HCEC 1CT (cell line): ENCODE measurements at regions not wholly inside any gene's neighbourhood (a gene's known extent, or its start where the extent isn't known, plus 50 kb on each side); places are given as distances from the start of the nearest gene placed in this dataset.

ENCODE experiments used
- DNase-seq: peaks from one replicate; pipeline ENCODE4 v3.0.0-alpha.2; 2017

DNA sequence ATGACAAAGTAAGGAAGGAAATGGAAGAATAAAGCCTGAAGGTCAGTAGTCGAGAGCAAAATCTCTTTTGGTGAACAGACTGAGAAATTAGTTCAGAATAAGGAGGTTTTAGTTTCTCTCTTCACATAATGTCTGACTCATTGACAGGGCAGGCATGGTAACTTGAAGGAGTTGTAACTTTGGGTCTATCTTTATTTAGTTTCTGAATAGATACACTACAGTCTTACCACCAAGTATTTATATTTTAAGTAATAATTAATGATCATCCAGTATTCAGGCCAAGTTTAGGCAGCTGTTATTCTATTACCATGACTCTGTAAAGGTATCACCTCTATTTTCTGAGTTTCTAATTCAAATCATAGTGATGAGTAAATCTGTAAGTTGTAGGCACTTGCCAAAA, 219.9 kb downstream of the SPRY2 start:
- no peak for DNase-seq

GRCh38 chr13:80118506-80118905, 222.4 kb downstream of the SPRY2 start:
- no peak for DNase-seq

GRCh38 chr13:80118099-80118498, 222.8 kb downstream of the SPRY2 start:
- no peak for DNase-seq

DNA sequence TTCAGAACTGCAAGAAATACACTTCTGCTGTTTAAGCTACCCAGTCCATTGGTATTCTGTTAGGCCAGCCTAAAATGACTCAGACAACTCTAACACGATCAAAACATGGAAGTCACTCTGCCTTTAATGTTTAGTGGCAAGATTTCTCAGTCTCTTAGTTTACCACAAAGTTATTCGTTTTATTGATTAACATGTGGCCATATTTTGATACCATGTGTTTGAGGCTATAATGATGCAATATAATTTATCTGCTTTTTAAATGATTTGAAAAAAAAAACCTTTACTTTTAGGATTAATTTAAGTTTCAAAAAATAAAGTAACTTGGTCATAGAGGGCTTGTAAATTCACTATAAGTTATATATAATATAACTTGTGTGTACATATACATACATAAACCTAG, 223.4 kb downstream of the SPRY2 start:
- DNase-seq = no peak

DNA sequence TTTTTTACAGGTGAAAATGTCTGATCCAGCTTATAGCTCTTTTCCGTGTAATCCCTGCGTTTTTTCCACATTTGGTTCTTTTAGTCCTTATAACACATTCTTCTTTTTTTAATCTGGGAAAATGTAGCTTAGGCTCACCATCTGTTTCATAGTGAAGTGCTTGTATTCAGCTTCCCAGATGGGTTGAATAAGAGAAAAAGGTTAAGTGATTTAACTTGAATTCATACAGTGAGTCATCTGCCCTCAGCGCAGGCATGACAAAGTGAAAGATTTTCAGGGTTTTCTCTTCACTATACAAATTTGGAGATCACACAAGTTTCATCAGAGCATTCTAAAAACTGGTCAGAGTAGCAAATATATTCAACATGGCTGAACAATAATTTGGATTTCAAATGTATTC, 224.8 kb downstream of the SPRY2 start:
- peak; percentile 86 for DNase-seq

DNA sequence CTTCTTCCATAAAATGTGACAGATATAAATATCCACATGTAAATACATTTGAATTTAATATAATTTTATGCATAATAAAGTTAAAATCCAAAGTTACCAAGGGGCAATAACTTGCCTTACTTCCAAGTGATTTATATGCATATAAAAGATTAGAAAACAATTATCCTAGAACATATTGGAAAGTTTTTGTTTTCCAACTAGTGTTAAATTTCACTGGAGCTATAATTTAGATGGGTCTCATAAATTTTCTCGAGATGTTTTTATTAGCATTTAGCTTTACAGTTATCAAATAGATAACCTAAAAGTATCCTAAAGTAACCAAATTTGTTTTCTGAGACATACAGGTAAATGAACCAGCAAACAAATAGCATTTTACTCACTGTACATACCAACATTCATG, 225.3 kb downstream of the SPRY2 start:
- no peak for DNase-seq

DNA sequence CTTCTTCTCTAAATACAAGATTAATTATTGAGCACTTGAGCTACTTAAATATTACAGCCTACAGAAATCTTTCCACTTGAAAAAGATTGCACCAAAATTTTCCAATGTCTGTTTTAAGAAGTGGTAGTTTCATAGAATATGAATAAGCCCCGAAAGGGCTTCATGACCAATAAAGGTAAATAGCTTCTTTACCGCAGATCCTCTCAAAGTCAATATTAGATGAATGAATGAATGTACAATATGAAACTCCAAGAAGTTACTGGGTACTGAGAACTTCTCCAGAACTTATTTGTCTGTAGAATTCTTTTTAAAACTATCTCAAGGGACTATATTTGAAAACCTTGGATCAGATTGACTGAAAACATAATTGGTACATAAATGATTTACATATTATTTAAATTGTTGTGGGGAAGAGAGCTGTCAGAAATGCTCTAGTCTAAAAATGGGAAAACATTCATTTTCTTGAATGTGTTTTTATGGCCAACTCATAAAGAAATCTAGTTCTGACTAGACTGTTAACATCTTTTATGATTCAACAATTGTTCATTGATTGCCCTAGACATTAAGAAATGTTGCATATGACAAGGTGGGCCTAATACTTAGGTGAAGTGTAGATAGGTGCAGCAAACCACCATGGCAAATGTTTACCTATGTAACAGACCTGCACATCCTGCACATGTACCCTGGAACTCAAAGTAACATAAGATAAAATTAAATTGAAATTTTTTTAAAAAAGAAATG, 227.0 kb downstream of the SPRY2 start:
- DNase-seq = no peak

DNA sequence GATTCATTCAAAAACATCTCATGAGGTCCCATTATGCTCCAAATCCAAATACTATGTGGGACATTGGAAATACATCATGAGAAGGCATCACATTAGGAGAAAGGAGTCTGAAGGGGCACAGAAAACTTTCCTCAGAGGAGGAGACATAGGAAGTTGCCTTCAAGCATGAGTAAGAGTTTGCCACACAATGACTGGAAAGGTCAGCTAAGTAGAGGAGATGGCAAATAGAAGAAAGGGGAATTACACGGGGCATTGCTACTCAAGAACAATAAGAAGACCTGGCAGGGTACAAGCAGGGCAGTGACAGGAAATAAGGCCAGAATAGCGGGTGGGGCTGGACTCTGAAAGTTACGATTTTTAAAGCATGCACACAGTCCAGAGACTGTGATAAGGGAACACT, 231.6 kb downstream of the SPRY2 start:
- DNase-seq = no peak

DNA sequence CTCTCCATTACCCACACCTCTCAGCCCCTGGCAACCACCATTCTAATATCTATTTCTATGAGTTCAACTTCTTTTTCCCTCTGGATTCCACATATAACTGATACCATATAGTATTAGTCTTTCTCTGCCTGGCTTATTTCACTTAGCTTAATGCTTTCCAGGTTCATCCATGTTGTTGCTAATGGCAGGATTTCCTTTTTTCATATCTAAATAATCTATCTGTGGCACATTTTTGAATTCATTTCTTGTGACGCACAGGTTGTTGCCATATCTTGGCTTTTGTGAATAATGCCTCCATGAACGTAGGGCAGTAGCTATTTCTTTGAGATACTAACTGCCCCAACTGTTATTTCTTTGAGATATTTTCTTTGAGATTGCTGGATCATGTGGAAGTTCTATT, 235.6 kb downstream of the SPRY2 start:
- DNase-seq = no peak

DNA sequence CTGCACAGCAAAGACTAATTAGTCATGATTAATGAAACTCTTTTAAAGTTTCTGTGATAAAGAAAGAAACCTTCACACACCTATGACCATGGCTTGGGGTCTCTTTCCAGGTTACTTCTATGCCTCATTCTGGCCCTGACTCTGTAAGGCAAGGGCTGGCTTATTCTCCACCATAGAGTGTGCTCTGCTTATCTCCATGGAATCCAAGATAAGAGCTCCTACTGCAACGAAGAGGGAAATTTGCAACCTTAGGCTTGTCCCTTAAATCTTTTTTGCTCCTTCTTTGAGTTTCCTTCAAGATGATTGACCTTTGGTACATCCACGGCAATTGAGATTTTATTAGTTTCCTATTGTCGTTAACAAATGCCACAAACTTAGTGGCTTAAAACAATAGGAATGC, 239.9 kb downstream of the SPRY2 start:
- DNase-seq = no peak

DNA sequence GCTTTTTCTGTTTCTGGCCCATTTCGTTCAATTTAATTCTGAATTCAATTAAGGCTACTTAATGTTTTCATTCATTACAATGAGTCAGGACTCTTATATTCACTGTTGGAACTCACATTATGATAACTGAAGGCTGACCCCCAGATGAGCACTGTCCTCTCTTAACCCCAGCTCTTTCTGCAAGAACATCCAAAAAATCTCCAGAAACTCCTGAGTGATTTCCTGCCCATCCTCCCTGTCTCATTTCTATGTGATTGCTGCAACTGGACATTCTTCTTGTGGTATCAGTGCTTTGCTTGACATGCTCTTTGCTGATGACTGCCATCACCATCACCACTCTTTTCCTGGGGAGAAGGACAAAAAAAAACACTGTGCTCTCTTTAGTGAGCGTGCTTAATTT, 240.3 kb downstream of the SPRY2 start:
- no peak for DNase-seq

DNA sequence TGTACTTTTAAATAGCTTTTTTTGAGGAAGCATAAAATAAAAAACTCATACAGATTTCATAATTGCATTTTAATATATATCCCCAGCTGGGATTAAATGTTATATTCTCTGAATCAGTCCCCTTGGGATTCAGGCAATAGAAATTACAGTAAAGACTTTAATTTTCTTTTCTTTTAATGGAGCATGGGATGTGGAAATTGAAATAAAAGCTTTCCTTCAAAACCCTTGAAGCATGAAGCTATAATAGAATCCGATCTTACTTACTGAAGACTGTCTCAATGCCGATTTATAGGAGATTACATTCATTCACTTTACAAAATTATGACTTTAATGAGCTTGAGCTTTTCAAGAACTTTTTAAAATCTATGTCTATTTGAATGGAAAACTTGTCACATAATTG, 243.4 kb downstream of the SPRY2 start:
- no peak for DNase-seq

GRCh38 chr13:80096383-80096782, 244.5 kb downstream of the SPRY2 start:
- DNase-seq = no peak

GRCh38 chr13:80094526-80094925, 246.4 kb downstream of the SPRY2 start:
- no peak for DNase-seq

DNA sequence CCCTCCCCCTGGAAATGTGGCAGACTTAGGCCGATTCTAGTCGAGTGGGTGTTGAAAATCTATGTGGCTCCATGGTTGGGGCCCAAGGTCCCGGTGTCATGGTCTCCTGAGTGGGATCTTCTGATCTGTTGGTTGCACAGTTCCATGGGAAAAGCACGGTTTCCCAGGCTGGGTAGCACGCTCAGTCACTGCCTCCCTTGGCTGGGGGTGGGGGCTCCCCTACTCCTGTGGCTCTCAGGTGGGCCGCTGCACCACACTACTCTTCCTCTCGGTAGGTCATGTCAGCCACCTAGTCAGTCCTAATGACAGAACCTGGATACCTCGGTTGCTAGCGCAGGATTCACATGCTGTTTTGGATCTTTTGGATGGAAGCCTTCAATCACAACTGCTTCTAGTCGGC, 247.0 kb downstream of the SPRY2 start:
- DNase-seq = no peak

GRCh38 chr13:80086304-80086721, 254.6 kb downstream of the SPRY2 start:
- no peak for DNase-seq

DNA sequence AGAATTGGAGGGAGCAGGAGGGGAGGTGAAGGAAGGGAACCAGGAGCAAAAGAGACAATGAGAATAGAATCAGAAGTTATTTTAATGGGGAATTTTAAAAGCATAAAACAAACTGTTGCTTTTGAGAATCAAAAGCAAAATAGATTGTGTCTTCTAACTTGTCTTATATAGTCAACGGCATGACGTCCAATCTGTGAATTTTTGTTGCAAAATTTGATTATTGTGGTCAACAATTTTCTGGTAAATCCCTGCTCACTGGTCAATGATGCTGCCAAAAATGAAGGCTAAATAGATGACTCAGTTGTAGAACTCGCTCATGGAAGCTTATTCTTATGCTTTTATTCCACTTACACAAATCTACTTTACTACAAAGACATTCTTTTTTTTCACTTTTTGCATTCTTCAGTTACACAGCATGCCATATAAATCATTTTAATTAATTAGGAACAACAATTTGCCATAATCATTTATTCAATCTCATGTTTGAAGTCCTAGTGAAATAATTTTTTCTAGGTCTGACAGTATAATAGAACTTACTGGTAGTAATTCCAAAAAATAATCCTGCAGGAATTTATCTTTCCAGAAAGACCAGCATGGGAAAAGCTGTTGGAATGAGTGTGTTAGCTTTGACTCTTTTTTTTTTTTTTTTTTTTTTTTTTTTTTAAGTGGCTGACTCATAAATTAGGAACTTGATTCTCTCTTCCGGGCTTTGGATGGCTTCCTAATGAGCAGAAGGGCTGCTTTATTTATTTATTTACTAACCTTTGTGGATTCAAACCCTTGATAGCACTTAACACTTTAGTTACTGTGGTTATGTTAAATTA, 256.9 kb downstream of the SPRY2 start:
- peak; percentile 92 for DNase-seq

GRCh38 chr13:80083081-80083852, 257.7 kb downstream of the SPRY2 start:
- peak; percentile 35 for DNase-seq

GRCh38 chr13:80082396-80083080, 258.4 kb downstream of the SPRY2 start:
- peak; percentile 45 for DNase-seq

- DNase-seq = no peak
These were observed 266.1 kb downstream of the SPRY2 start for GRCh38 chr13:80074811-80075210.

DNA sequence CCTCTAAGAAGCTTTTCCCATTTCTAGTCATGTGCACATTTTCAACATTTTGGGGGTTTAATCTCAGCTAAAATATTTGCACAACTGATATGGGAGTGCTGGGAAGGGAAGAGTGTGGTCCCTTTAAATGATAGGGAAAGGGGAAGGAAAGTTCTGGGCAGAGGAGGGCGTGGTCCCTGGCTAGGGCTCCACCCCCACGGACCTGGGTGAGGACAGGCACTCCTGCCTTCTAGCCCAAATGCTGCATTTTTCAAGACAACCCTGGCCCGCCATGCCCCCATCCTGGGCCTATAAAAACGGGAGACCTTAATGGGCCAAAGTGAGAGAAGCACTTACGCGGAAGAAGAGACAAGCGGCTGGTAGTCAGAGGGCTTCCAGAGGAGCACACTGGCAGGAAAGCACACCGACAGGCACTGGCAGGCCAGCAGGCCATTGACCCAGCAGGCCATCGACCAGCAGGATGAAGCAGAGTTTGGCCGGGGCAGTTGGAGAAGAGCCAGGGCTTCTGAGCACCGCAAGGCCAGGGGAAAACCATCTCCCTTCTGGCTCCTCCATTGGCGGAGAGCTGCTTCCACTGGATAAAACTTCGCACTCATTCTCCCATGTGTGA, 266.7 kb downstream of the SPRY2 start:
- DNase-seq = no peak

GRCh38 chr13:80072231-80072630, 268.7 kb downstream of the SPRY2 start:
- DNase-seq = no peak
